Medulla oblongata (tissue), 1 donor: ENCODE measurements at regions not wholly inside any gene's neighbourhood (a gene's known extent, or its start where the extent isn't known, plus 50 kb on each side); places are given as distances from the start of the nearest gene placed in this dataset.

ENCODE experiments used
- DNase-seq: peaks from one replicate; pipeline ENCODE4 v3.0.0-alpha.2; 2015; ENCODE audit errors: extremely low spot score

- no peak for DNase-seq
Measured at GRCh38 chr14:94887591-94887990, 117.7 kb upstream of the GSC start.

GRCh38 chr14:94886931-94887330 lies 117.0 kb upstream of the GSC start:
- DNase-seq = no peak

- no peak for DNase-seq
Measured at GRCh38 chr14:94885481-94886155, 115.7 kb upstream of the GSC start.

- no peak for DNase-seq
Measured at GRCh38 chr14:94884616-94885230, 114.8 kb upstream of the GSC start.

- no peak for DNase-seq
Measured at GRCh38 chr14:94882401-94882800, 112.5 kb upstream of the GSC start.

GRCh38 chr14:94880876-94881275 lies 111.0 kb upstream of the GSC start:
- DNase-seq = no peak

- no peak for DNase-seq
Measured at GRCh38 chr14:94880106-94880505, 110.2 kb upstream of the GSC start.

GRCh38 chr14:94879537-94879936 lies 109.6 kb upstream of the GSC start:
- no peak for DNase-seq

GRCh38 chr14:94876306-94876705 lies 106.4 kb upstream of the GSC start:
- DNase-seq = no peak

GRCh38 chr14:94875256-94875655 lies 105.3 kb upstream of the GSC start:
- DNase-seq = no peak

GRCh38 chr14:94868772-94869072 lies 98.8 kb upstream of the GSC start:
- DNase-seq = peak; percentile 38

GRCh38 chr14:94867946-94868771 lies 98.2 kb upstream of the GSC start:
- peak; percentile 89 for DNase-seq

- no peak for DNase-seq
Measured at GRCh38 chr14:94867209-94867608, 97.3 kb upstream of the GSC start.

GRCh38 chr14:94864387-94865195 lies 94.7 kb upstream of the GSC start:
- DNase-seq = no peak

GRCh38 chr14:94863366-94863765 lies 93.5 kb upstream of the GSC start:
- no peak for DNase-seq

- no peak for DNase-seq
Measured at GRCh38 chr14:94857950-94858349, 88.0 kb upstream of the GSC start.

GRCh38 chr14:94853920-94854319 lies 84.0 kb upstream of the GSC start:
- DNase-seq = no peak

- no peak for DNase-seq
Measured at GRCh38 chr14:94850309-94851211, 80.6 kb upstream of the GSC start.

- no peak for DNase-seq
Measured at GRCh38 chr14:94844593-94845152, 74.8 kb upstream of the GSC start.

GRCh38 chr14:94840467-94840866 lies 70.6 kb upstream of the GSC start:
- no peak for DNase-seq

GRCh38 chr14:94839348-94839747 lies 69.4 kb upstream of the GSC start:
- DNase-seq = no peak
